NK-92 treated with Interleukin-12 subunit alpha and Interleukin-12 subunit beta, amount 100 ng/mL, for 24 hours (cell line): ENCODE measurements at regions not wholly inside any gene's neighbourhood (a gene's known extent, or its start where the extent isn't known, plus 50 kb on each side); places are given as distances from the start of the nearest gene placed in this dataset.

Experiments
- DNase-seq: peaks from one replicate; lab custom pipeline; 2025; lab: John Stamatoyannopoulos, UW

DNA sequence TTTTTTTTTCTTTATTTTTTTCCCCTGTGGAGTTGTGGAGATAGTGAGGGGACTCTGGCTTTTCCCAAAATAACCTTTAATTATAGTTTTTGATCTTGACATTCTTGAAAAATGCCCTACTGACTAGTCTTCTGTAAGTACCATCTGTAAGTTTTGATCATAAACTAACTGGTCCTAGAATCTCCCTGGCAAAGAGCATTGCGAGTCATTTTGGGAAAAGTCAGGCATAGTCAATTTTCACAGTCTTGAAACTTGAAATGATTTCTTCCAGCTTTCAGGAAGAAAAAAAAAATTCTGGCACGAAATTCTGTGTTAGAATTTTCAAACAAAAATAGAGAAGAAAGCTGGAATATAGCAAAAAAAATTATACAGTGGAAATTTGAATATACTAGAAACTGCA lies 181.2 kb upstream of the SNX7 start:
- DNase-seq, result no peak

DNA sequence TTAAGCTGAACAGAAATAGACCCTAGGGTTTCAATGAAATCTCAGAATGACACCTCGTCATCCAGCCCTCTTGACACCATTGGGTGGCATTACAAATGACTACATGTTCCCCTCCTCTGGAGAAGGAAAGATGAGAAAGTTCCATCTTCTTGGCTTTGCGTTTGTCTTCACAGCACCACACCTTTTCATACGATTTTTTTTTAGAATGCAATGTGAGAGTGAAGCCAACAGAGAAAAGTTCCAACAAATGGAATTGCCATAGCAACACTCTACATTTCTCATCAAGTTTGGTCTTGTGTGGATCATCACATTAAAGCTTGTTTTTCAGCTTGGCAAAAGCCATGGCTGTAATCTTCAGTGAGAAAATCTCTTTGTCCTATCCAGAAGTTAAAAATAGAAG lies 183.4 kb upstream of the SNX7 start:
- no peak for DNase-seq

DNA sequence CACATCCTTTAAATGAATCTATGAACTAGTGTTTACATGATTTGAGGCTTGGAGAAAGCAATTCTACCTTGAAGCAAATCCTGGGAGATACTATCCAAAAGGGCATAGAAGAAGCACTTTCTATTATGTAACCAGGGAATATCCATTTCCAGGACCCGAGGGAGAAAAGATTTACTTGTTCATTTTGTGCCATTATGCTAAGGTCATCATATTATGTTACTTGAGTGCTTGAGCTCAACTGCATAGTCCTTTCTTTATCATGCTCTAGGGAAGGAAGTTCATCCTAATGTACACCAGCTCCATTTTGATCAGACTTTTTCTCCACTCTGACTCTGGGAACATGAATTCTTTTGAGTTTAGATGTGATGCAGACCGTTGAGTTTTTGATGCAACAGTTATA lies 188.6 kb upstream of the SNX7 start:
- DNase-seq, result no peak

DNA sequence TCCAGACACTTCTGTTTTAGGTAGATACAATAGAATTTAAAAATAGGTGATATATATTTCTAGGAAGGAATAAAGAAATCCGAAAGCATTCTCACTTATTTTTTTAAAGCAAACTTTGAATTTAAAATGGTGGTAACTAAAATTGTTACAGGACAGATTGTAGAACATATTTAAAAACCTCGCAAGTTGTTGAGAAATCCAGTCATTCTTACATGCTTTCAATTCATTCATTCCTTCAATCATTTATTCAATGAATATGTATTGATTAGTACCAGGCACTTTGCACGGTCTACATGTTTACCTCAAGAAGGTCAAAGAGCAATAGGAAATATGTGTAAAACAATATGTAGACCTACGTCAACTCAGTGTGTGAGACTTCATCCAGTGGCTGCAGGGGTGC lies 189.9 kb upstream of the SNX7 start:
- no peak for DNase-seq

DNA sequence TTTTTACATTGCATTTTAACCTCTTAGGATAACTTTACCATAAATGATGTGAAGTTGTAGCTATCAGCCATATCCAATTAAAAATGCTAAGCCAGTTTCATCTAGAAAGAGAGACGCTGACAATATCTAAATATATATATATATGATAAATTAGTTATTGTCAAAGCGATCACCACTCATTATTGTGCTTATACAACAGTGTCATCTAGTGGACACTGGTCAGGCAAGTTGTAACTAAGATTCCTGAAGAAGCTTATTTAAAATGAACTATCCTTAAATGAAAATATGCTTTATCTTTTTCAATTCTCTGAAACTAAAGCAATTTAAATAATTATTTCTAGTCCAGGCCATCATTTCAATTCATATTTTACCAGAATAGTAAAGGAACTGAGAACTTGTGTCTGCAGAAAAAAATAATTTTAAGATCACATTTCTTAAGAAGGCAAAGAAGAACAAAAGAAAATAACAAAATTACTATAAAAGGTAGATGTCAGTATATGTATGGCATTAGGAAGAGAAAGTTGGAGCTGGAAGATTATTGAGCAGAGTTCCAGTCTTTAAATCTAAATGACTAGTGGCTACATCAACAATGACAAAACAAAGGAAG lies 193.3 kb upstream of the SNX7 start:
- DNase-seq, result no peak

DNA sequence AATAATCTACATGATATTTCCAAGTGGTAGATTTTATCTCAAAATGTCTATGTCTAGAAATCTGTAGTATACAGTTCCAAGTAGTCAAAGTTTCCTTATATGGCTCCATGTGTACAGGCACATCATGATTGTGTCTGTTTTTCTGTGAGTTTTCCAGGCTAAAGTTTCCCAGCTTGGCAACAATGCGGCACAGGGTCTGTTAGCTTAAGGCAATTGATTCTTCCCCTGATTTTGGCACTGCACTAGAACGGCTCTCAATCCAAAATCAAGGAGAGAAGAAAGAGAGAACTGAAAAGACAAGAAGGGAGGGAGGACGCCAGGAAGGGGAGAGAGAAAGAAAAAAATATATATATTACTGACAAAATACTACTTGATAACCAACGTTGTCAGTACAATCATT lies 193.9 kb upstream of the SNX7 start:
- DNase-seq, result no peak

DNA sequence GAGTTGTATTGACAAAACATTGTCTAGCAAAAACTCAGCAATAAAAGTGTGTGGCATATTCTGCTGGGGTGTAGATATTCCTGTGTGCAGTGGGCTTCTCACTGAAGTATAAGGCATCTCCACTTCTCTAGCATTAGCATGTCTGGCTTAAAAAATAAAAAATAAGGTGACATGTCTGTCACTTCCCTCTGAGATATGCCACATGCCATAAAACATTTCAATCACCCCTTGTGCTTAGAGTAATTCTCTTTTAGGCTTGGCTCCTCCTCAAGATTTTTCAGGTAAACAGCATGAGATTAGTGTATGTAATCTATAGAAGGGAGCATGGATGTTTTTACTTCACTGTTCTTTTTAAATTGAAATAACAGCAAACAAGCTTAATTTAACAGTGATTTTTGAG lies 194.4 kb upstream of the SNX7 start:
- DNase-seq, result no peak

DNA sequence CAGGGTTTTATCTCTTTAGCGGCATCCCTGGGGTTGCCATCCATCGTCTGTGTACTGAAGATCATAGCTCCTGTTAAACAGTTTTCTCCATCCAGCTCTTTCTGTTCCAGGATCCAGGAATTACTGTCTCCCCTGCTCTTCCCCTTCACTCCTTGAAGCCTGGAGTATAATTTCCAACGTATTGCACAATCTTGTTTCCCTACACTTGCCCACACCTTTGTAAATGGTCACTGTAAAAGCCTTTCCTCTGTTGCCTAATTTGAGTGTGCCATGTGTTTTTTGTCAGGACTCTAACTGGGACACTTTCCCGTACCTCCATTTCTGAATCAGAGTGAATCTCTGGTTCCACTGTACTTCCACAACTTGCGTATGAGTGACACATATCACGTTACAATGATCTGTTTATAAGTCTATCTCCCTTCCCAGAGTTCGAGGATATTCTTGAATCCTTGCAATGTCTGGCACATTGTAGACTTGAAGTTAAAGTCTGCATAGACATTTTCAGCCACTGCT lies 199.6 kb upstream of the SNX7 start:
- DNase-seq, result no peak

DNA sequence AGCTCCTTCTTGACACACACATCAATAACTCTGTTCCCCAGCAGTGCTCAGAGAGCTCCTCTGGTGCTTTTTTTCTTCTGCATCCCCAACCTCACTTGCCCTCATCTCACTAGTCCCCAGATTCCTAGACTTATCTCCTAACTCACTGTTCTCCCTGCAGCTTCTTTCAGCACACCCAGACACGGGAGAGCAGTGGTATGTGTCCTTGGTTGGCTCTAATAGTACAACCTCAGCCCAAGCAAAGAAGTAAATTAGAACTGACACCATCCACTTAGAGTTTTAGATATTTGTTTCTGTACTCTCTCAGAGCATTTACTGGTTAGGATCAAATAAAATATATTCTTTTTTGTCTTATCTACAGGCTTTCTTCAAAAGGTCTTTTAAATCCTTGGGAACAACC lies 201.4 kb upstream of the SNX7 start:
- DNase-seq, result no peak

DNA sequence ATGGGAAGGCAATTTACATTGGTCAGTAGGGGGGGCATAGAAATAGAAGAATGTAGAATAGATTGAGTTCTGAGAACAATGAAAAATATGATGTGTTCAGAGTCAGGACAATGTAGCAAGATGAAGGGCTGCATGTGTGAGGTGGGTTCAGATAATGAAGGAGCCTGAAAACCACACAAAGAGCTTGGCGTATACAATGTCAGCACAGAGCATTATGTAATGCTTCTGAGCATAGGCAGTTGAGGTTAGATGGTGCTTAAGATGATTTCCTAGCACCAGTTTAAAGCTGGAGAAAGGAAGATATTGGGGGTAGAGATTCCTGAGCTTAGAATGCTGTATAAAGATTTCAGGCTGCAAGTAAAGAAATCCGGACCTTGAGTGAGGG lies 202.0 kb upstream of the SNX7 start:
- no peak for DNase-seq

DNA sequence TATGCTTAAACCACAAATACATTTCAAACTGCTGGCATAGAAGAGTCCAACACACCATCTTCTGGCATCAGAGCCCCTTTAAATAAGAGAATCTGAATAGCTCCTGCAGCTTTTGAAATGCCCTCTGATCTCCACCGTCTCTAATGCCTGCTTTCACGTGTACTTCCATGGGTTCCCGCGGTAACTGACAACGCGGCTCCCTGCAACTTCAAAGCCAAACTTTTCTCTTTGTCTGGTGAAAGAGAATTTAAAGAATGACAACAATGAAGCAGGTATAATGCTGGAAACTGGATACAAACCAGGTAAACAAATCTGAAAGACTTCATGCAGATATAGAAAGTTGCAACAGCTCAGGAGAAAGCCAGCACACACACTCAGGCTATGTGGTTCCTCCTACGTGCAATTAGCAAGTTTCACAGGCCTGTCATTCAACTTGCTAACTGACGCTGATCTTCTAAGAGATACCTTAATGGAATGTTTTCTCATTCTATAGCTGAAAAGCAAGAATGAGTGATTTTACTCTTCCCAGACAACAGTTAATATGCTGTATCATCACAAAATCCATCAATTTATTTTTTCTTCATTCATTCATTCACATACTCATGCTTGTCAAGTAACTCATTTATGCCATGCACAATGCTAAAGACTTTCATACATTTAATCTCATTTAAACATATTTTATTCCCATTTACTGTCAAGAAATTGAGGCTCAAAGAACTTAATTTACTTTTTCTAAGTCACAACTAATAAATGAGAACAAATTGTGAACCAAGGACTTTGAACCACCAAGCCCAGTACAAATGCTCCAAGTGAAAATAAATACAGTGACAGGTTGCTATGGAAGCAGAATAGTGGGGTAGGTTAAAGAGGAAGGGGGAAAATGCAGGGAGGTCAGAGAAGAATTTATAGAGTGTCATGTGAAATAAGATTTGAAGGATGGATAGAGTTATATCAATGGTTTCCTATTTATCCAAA lies 202.7 kb upstream of the SNX7 start:
- DNase-seq, result no peak

DNA sequence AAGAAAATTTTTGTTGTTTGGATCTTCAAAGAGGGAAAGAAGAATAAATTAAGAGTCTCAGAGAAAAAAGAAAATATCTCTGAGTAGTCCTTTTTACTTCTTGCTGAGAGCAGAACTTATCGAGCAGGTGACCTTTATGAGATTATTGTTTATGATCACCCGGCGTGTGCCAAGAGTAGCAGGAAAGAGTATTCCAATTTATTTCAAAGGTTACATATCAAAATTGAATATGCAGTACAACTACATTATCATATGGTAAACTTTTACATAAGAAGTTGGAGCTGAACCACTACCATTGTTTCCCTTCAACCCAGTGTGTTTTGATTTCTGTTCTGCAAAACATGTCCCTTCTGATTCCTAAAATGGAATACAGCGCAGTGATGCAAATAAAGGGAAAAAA lies 204.3 kb upstream of the SNX7 start:
- DNase-seq, result no peak

DNA sequence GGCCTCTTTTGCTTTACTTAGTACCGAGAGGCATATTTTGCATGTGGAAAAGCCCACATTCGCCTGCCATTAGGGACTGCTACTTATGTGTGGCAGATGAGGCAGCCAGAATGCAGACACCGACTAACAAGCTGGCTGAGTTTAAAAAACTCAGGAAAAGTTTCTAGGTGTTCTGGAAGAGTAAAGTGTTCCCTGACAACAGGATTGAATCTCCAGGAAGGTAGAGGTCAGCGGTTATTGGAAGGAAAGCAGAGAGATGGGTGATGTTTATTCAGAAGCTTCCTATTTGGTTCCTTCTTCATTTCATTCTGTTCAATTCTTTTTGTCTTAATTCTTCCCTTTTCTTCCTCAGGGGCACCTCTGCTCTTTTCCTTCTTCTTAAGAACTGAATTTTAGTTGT lies 206.9 kb upstream of the SNX7 start:
- no peak for DNase-seq

DNA sequence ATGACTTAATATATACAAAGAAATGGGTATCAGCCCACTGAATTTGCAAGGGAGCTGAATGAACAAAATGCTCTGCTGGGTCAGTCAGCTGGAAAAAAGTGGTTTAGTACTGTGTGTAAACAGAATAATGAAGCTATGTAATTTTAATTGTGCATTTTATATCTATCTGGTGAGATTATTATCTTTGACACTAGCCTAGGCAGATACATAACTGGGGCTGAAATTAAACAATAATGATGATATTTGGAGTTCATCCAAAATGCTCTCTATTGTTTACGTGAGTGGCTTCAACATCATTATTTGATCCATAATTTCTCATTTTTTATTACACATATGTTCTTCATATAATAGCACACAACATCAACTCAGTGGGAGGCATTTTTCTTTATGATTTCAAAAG lies 208.5 kb upstream of the SNX7 start:
- DNase-seq, result no peak

DNA sequence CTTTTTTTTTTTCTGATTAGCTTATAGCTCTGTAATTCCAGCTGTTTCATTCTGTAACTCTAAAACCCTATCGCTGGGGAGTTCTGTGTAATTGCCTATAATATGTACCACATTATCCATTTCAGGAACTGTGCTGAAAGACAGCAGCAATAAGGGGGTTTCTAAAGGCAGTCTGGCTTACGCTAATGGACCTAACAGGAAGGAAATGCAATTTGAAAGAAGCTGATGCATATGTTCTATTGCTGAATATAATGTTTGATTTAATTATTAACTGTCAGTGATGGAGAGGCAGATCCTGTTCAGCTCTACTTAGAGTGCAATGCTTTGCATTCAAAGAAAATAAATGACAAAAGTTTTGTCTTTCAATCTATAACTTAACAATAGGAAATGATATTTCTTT lies 209.4 kb upstream of the SNX7 start:
- no peak for DNase-seq

DNA sequence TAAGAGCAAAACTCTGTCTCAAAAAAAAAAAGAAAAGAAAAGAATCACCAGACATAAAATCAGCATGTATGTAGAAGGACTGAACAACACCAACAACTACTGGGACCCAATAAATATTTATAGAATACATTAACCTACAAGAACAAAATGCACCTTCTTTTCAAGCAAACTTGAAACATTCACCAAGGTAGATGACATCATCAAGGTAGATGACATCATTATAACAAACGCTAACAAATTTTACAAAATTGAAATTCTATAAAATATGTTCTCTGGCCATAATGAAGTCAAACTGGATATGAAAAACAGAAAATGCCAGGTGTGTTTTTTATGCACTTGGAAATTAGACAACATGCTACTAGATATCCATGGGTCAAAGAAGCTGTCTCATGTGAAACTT lies 220.2 kb upstream of the SNX7 start:
- no peak for DNase-seq

DNA sequence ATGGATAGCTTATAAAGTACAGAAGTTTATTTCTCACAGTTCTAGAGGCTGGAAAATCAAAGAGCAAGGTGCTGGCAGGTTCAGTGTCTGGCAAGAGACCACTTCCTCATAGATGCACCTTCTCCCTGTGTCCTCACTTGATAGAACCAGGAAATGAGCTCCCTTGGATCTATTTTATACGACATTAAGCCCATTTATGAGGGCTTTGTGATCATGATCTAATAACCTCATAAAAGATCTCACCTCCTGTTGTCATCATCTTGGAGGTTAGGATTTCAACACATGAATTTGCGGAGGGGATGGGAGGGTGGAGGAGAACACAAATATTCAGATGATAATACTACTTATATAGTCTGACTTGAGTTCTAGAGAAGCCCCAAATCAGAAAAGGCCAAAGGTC lies 222.1 kb upstream of the SNX7 start:
- no peak for DNase-seq

DNA sequence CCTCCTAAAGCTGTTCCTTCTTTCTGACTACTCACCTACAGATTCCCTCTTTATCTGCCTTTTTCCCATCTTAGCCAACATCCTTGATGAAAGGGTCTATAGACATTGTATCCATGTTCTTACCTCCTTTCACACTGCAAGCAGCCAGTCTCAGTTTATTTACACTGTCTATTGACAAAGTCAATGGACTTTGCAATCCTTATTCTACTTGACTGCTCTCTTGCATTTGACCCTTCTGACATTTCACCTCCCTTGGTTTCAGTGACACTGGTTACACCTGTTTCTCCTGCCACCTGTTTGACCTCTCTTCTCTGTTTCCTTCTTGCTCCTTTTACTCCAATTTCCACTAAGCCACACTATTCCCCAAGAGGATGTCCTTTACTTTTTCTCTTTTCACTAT lies 224.0 kb upstream of the SNX7 start:
- DNase-seq, result no peak

DNA sequence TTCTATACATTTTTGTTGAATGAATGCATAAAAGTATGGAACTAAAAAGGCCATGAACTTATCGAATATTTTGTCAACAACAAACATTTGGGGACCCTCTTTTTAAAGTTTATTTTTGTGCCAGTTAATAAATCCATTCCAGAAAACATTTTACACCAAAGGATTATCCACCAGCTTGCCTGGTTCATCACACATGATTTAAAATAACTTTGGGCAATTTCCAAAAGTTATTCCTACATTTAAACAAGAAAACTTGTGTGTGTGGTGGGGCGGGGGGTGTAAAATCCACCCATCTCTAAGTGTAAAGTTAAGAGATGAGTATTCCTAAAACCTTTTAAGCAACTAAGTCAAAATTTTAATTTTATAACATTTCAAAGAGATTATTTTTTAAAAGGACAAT lies 224.5 kb upstream of the SNX7 start:
- DNase-seq, result no peak

DNA sequence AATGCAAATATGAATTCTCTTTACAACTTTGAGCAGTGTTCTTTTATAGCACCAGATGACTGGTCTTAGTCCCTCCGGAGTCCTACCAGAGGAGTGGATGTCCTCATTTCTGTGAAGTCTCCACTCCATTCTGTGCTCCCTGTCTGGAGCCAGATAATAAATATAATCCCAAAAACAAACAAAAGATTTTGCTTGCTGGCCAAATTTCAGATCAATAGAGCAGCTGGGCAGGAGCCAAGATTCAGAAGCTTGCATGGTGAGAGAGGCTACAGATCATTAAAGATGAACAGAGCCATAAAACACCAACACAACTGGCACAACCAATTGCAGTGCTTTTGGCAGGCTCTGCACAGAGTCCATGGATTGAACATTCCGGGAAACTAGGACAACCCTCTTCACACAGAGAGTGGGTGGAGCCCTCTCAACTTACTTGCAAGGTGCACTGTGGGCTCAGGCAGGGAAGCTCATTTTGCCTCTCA lies 231.5 kb upstream of the SNX7 start:
- DNase-seq, result no peak

DNA sequence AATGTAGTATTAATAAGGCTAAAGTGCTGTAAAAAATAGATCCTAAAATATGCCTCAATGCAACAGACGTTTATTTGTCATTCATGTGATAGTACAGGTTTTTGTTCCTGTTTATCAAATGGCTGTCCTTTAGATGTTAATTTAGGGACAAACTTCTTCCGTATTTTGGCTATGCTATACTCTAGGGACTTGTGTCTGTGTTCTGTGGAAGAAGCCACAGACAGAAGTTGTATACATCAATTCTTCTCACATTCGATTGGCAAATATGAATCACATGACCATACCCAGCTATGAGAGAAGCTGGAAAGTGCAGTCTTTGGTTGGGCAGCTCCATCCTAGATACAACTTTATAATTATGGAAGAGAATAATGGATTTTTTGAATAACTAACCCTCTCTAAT lies 232.7 kb upstream of the SNX7 start:
- no peak for DNase-seq

DNA sequence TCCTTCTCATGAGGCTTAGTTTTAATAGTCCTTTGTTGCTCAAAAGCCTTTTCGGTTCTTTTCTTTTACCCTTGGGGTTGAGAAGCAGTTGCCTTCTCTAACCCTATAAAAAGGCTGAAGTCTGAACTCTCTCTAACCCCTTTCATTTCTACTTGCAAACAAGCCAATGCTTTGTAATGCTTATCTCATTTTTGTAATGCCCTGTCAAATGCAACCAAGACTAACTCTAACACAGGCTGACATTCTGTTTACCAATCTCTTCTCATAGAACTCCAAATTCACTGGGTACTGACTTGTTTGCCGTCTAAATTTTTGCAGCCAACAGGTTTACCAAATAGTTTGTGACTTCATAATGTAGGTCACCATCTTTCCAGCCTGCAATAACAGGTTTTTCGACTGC lies 233.9 kb upstream of the SNX7 start:
- no peak for DNase-seq

DNA sequence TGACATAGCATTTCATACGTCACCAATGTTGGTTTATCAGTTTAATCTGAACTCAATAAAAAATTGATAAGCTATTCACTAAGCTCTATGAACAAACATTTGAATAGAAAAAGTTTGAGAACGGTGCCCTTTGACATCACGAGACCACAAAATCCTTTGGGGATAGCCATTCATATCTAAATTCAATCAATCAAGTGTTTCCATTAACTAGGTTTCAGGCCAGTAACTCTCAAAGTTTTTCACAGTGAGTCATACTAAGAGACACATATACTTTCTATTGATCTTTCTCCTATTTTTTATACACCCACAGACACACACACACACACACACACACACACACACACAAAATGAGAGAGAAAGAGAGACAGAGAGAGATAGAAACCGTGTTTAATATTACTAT lies 235.4 kb upstream of the SNX7 start:
- no peak for DNase-seq

DNA sequence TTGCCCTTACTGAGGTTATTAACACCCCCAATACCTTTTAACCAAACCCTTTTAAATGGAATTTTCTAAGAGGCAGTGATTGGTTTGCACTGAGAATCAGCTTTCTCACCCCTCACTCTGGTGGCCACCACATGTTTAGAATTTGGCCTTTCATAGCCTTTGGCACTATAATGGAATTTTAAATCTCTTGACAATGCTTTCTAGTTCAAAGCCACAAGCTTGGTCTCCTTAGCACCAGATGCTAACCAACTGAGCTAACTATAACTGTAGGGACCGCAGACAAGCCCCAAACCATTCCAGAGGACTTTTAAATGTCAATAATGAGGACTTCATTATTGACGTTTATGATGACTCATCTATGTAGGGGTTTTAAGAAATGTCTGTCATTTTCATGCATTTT lies 238.7 kb upstream of the SNX7 start:
- no peak for DNase-seq
